ENCODE measurements at regions not wholly inside any gene's neighbourhood (a gene's known extent, or its start where the extent isn't known, plus 50 kb on each side); places are given as distances from the start of the nearest gene placed in this dataset.
"Not testable (repeated sequence)": the region's sequence is repeated elsewhere in the genome, so short reads cannot be mapped to it uniquely, and the experiment has no call there.

DNA sequence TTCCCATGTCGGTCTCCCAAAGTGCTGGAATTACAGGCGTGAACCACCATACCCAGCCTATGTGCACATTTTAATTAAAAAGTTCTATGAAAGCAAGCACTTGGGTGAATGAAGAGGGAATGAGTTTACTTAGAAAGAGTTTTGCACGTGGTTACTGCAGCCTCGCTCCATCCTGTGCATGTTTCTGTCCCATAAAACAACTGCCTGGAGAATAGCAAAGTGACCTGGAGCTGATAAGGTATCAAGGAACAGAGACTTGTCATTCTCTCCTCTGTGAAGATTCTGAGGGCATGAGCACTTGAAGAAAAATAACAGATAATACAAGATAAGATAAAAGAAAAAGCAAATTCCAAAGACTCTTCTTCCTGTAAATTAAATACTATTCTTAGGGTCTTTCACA, 112.2 kb upstream of the JCAD start:
- peaks cover 2% of the 10 kb centered on the region for H3K4me1 Mint-ChIP-seq (ENCODE audit: low read depth)
- no peaks in the 10 kb centered on the region for H3K27me3 Mint-ChIP-seq
- no peak overlapping the region for H3K27ac Mint-ChIP-seq
- TF ChIP-seq, protein P1, sequence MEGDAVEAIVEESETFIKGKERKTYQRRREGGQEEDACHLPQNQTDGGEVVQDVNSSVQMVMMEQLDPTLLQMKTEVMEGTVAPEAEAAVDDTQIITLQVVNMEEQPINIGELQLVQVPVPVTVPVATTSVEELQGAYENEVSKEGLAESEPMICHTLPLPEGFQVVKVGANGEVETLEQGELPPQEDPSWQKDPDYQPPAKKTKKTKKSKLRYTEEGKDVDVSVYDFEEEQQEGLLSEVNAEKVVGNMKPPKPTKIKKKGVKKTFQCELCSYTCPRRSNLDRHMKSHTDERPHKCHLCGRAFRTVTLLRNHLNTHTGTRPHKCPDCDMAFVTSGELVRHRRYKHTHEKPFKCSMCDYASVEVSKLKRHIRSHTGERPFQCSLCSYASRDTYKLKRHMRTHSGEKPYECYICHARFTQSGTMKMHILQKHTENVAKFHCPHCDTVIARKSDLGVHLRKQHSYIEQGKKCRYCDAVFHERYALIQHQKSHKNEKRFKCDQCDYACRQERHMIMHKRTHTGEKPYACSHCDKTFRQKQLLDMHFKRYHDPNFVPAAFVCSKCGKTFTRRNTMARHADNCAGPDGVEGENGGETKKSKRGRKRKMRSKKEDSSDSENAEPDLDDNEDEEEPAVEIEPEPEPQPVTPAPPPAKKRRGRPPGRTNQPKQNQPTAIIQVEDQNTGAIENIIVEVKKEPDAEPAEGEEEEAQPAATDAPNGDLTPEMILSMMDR (IDR thresholded peaks at IDR 0.05; ENCODE audit: unreplicated experiment) = no peak
- no peaks in the 10 kb centered on the region for H3K36me3 Mint-ChIP-seq (ENCODE audit: insufficient read depth)
- H3K4me3 Mint-ChIP-seq (ENCODE audit: low read depth) = no peak overlapping the region
- no peak for DNase-seq (ENCODE audit: low spot score, unreplicated experiment)
- H3K9me3 Mint-ChIP-seq (ENCODE audit: low read depth) = peaks cover 10% of the 10 kb centered on the region

DNA sequence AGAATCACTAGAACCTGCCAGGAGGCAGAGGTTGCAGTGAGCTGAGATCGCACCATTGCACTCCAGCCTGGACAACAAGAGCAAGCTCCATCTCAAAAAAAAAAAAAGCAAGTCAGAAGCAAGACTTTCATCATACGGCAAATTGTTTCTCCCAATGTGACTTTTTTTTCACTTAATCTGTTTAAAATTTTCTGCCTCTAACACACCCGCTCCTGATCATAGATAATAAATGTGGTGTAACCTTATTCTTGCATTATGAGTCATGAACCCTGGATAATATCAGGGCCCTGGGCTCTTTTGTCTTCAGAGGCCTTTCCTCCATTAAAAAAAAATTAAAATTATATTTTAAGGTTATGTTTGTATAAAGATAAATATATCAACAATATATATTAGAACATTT, 111.4 kb upstream of the JCAD start:
- H3K4me3 Mint-ChIP-seq (ENCODE audit: low read depth) = no peak overlapping the region
- DNase-seq (ENCODE audit: low spot score, unreplicated experiment) = no peak
- H3K36me3 Mint-ChIP-seq (ENCODE audit: insufficient read depth) = no peaks in the 10 kb centered on the region
- TF ChIP-seq, protein P1 (IDR thresholded peaks at IDR 0.05; ENCODE audit: unreplicated experiment) = no peak
- H3K27me3 Mint-ChIP-seq = no peaks in the 10 kb centered on the region
- H3K27ac Mint-ChIP-seq = no peak overlapping the region
- H3K9me3 Mint-ChIP-seq (ENCODE audit: low read depth) = peaks cover 10% of the 10 kb centered on the region
- H3K4me1 Mint-ChIP-seq (ENCODE audit: low read depth) = peaks cover 2% of the 10 kb centered on the region

DNA sequence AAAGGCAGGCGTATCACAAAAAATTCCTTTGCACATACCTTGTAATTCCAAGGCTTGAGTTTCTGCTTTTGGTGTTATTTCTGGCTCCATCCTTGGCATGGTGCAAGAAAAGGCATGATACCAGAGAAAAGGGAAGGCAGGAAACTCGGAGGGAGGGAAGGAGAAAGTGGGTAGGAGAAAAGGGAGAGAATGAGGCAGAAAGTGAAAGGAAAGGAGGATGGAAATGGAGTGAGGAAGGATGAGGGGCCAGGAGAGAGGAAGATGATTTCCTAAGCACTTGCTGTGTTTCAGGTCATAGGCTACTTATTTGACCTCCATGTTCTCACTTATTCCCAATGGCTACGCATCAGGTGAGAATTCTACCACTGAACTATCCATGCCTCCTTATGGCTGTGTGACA, 110.8 kb upstream of the JCAD start:
- Mint-ChIP-seq H3K36me3 (ENCODE audit: insufficient read depth) (no peaks in the 10 kb centered on the region), H3K27ac (no peak overlapping the region), H3K4me1 (ENCODE audit: low read depth) (peaks cover 2% of the 10 kb centered on the region), H3K27me3 (no peaks in the 10 kb centered on the region), H3K9me3 (ENCODE audit: low read depth) (peaks cover 10% of the 10 kb centered on the region), H3K4me3 (ENCODE audit: low read depth) (no peak overlapping the region)
- TF ChIP-seq, protein P1 (IDR thresholded peaks at IDR 0.05; ENCODE audit: unreplicated experiment) = no peak
- DNase-seq (ENCODE audit: low spot score, unreplicated experiment) = no peak

DNA sequence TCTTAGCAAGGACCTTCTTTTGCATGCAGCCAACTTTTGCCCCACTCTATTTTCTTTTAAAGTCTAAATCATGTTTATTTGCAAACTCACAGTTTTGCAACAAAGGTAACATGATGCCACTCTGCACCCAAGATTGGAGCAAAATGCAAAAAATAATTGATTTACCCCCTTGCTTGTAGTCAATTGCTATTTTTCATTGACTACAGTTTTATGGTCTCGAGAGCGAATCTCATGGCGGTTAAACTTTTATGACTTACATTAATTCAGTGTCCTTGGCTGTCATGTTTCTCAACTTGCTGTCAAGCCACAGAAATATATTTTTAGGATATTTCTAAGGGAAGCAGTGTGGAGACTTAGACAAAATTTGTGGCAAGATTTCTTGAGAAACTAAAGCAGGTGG, 110.0 kb upstream of the JCAD start:
- DNase-seq (ENCODE audit: low spot score, unreplicated experiment) = no peak
- Mint-ChIP-seq H3K4me1 (ENCODE audit: low read depth) (peaks cover 2% of the 10 kb centered on the region), H3K27me3 (no peaks in the 10 kb centered on the region), H3K9me3 (ENCODE audit: low read depth) (peaks cover 10% of the 10 kb centered on the region), H3K4me3 (ENCODE audit: low read depth) (no peak overlapping the region), H3K36me3 (ENCODE audit: insufficient read depth) (no peaks in the 10 kb centered on the region), H3K27ac (no peak overlapping the region)
- TF ChIP-seq, protein P1 (IDR thresholded peaks at IDR 0.05; ENCODE audit: unreplicated experiment) = no peak

DNA sequence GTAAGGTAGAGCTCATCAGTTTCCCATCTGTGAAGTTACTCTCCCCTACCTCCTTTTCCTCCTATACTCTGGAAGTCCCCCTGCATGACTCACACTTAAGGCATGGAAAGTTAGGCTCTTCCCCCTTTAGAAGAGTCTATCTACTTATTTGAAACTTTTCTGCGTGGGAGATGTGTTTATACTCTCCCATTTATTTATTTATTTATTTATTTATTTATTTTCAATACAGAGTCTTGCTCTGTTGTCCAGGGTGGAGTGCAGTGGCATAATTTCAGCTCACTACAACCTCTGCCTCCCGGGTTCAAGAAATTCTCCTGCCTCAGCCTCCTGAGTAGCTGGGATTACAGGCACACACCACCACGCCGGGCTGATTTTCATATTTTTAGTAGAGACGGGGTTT, 107.5 kb upstream of the JCAD start:
- TF ChIP-seq, protein P1 (IDR thresholded peaks at IDR 0.05; ENCODE audit: unreplicated experiment) = no peak

DNA sequence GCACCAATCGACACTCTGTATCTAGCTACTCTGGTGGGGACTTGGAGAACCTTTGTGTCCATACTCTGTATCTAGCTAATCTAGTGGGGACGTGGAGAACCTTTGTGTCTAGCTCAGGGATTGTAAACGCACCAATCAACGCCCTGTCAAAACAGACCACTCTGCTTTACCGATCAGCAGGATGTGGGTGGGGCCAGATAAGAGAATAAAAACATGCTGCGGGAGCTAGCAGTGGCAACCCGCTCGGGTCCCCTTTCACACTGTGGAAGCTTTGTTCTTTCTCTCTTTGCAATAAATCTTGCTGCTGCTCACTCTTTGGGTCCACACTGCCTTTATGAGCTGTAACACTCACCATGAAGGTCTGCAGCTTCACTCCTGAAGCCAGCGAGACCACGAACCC, 104.0 kb upstream of the JCAD start:
- H3K36me3 Mint-ChIP-seq (ENCODE audit: insufficient read depth); H3K4me1 Mint-ChIP-seq (ENCODE audit: low read depth); H3K27ac Mint-ChIP-seq; DNase-seq (ENCODE audit: low spot score, unreplicated experiment); H3K27me3 Mint-ChIP-seq; H3K4me3 Mint-ChIP-seq (ENCODE audit: low read depth): not testable (repeated sequence)
- peaks cover 17% of the 10 kb centered on the region for H3K9me3 Mint-ChIP-seq (ENCODE audit: low read depth)

More for the DNA sequence above, 107.5 kb upstream of the JCAD start:
- H3K9me3 Mint-ChIP-seq (ENCODE audit: low read depth) = peaks cover 17% of the 10 kb centered on the region
- peaks cover 2% of the 10 kb centered on the region for H3K4me1 Mint-ChIP-seq (ENCODE audit: low read depth)
- no peaks in the 10 kb centered on the region for H3K27me3 Mint-ChIP-seq
- no peak overlapping the region for H3K27ac Mint-ChIP-seq
- H3K36me3 Mint-ChIP-seq (ENCODE audit: insufficient read depth) = no peaks in the 10 kb centered on the region
- no peak overlapping the region for H3K4me3 Mint-ChIP-seq (ENCODE audit: low read depth)
- no peak for DNase-seq (ENCODE audit: low spot score, unreplicated experiment)

DNA sequence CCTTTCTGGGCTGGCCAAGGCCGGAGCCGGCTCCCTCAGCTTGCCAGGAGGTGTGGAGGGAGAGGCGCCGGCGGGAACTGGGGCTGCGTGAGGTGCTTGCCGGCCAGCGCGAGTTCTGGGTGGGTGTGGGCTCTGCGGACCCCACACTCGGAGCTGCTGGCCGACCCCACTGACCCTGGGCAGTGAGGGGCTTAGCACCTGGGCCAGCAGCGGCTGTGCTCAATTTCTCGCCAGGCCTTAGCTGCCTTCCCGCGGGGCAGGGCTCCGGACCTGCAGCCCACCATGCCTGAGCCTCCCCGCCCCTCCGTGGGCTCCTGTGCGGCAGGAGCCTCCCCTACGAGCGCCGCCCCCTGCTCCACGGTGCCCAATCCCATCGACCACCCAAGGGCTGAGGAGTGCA, 103.4 kb upstream of the JCAD start:
- peaks cover 13% of the 10 kb centered on the region for H3K9me3 Mint-ChIP-seq (ENCODE audit: low read depth)
- not testable (repeated sequence) for H3K4me3 Mint-ChIP-seq (ENCODE audit: low read depth); H3K4me1 Mint-ChIP-seq (ENCODE audit: low read depth); H3K36me3 Mint-ChIP-seq (ENCODE audit: insufficient read depth); H3K27me3 Mint-ChIP-seq; DNase-seq (ENCODE audit: low spot score, unreplicated experiment); H3K27ac Mint-ChIP-seq
